ENCODE measurements at regions not wholly inside any gene's neighbourhood (a gene's known extent, or its start where the extent isn't known, plus 50 kb on each side); places are given as distances from the start of the nearest gene placed in this dataset.

GRCh38 chr4:72974694-72975487 lies 94.6 kb downstream of the COX18 start:
- Histone ChIP-seq H3K4me1 (ENCODE audit: control insufficient read depth in 2 of 2, insufficient read depth in 2 of 2, low read length in 2 of 2) (no peaks in the 10 kb centered on the region), H3K9ac (ENCODE audit: low read depth in 1 of 2, low read length in 2 of 2) (no peak overlapping the region), H3K27me3 (ENCODE audit: control insufficient read depth in 2 of 2, insufficient read depth in 2 of 2, low read length in 2 of 2) (no peaks in the 10 kb centered on the region), H3K27ac (ENCODE audit: low read depth in 2 of 2, low read length in 2 of 2) (no peak overlapping the region), H3K9me3 (ENCODE audit: control insufficient read depth in 2 of 2, low read length in 2 of 2) (no peaks in the 10 kb centered on the region), H3K4me3 (ENCODE audit: low read length in 2 of 2) (no peak overlapping the region), H3K36me3 (ENCODE audit: control insufficient read depth in 2 of 2, insufficient read depth in 2 of 2, low read length in 2 of 2) (no peaks in the 10 kb centered on the region)

- Histone ChIP-seq H3K27ac (ENCODE audit: low read depth in 2 of 2, low read length in 2 of 2) (no peak overlapping the region), H3K27me3 (ENCODE audit: control insufficient read depth in 2 of 2, insufficient read depth in 2 of 2, low read length in 2 of 2) (no peaks in the 10 kb centered on the region), H3K9me3 (ENCODE audit: control insufficient read depth in 2 of 2, low read length in 2 of 2) (no peaks in the 10 kb centered on the region), H3K4me1 (ENCODE audit: control insufficient read depth in 2 of 2, insufficient read depth in 2 of 2, low read length in 2 of 2) (no peaks in the 10 kb centered on the region), H3K4me3 (ENCODE audit: low read length in 2 of 2) (no peak overlapping the region), H3K36me3 (ENCODE audit: control insufficient read depth in 2 of 2, insufficient read depth in 2 of 2, low read length in 2 of 2) (no peaks in the 10 kb centered on the region), H3K9ac (ENCODE audit: low read depth in 1 of 2, low read length in 2 of 2) (no peak overlapping the region)
These were observed 97.9 kb downstream of the COX18 start for GRCh38 chr4:72971572-72971971.

GRCh38 chr4:72970756-72971155 lies 98.8 kb downstream of the COX18 start:
- H3K4me1 ChIP-seq (ENCODE audit: control insufficient read depth in 2 of 2, insufficient read depth in 2 of 2, low read length in 2 of 2), result no peaks in the 10 kb centered on the region
- H3K36me3 ChIP-seq (ENCODE audit: control insufficient read depth in 2 of 2, insufficient read depth in 2 of 2, low read length in 2 of 2), result no peaks in the 10 kb centered on the region
- no peak overlapping the region for H3K9ac ChIP-seq (ENCODE audit: low read depth in 1 of 2, low read length in 2 of 2)
- no peak overlapping the region for H3K4me3 ChIP-seq (ENCODE audit: low read length in 2 of 2)
- no peaks in the 10 kb centered on the region for H3K9me3 ChIP-seq (ENCODE audit: control insufficient read depth in 2 of 2, low read length in 2 of 2)
- H3K27me3 ChIP-seq (ENCODE audit: control insufficient read depth in 2 of 2, insufficient read depth in 2 of 2, low read length in 2 of 2), result no peaks in the 10 kb centered on the region
- H3K27ac ChIP-seq (ENCODE audit: low read depth in 2 of 2, low read length in 2 of 2), result no peak overlapping the region

GRCh38 chr4:72969976-72970375 lies 99.5 kb downstream of the COX18 start:
- no peaks in the 10 kb centered on the region for H3K36me3 ChIP-seq (ENCODE audit: control insufficient read depth in 2 of 2, insufficient read depth in 2 of 2, low read length in 2 of 2)
- H3K4me3 ChIP-seq (ENCODE audit: low read length in 2 of 2), result no peak overlapping the region
- no peaks in the 10 kb centered on the region for H3K27me3 ChIP-seq (ENCODE audit: control insufficient read depth in 2 of 2, insufficient read depth in 2 of 2, low read length in 2 of 2)
- no peaks in the 10 kb centered on the region for H3K9me3 ChIP-seq (ENCODE audit: control insufficient read depth in 2 of 2, low read length in 2 of 2)
- H3K27ac ChIP-seq (ENCODE audit: low read depth in 2 of 2, low read length in 2 of 2), result no peak overlapping the region
- H3K4me1 ChIP-seq (ENCODE audit: control insufficient read depth in 2 of 2, insufficient read depth in 2 of 2, low read length in 2 of 2), result no peaks in the 10 kb centered on the region
- no peak overlapping the region for H3K9ac ChIP-seq (ENCODE audit: low read depth in 1 of 2, low read length in 2 of 2)

- no peak overlapping the region for H3K9ac ChIP-seq (ENCODE audit: low read depth in 1 of 2, low read length in 2 of 2)
- no peaks in the 10 kb centered on the region for H3K36me3 ChIP-seq (ENCODE audit: control insufficient read depth in 2 of 2, insufficient read depth in 2 of 2, low read length in 2 of 2)
- no peaks in the 10 kb centered on the region for H3K27me3 ChIP-seq (ENCODE audit: control insufficient read depth in 2 of 2, insufficient read depth in 2 of 2, low read length in 2 of 2)
- no peaks in the 10 kb centered on the region for H3K9me3 ChIP-seq (ENCODE audit: control insufficient read depth in 2 of 2, low read length in 2 of 2)
- no peak overlapping the region for H3K4me3 ChIP-seq (ENCODE audit: low read length in 2 of 2)
- no peaks in the 10 kb centered on the region for H3K4me1 ChIP-seq (ENCODE audit: control insufficient read depth in 2 of 2, insufficient read depth in 2 of 2, low read length in 2 of 2)
- no peak overlapping the region for H3K27ac ChIP-seq (ENCODE audit: low read depth in 2 of 2, low read length in 2 of 2)
These were observed 102.9 kb downstream of the COX18 start for GRCh38 chr4:72966652-72967051.

- H3K27me3 ChIP-seq (ENCODE audit: control insufficient read depth in 2 of 2, insufficient read depth in 2 of 2, low read length in 2 of 2), result no peaks in the 10 kb centered on the region
- H3K4me3 ChIP-seq (ENCODE audit: low read length in 2 of 2), result no peak overlapping the region
- H3K9me3 ChIP-seq (ENCODE audit: control insufficient read depth in 2 of 2, low read length in 2 of 2), result no peaks in the 10 kb centered on the region
- no peak overlapping the region for H3K27ac ChIP-seq (ENCODE audit: low read depth in 2 of 2, low read length in 2 of 2)
- no peaks in the 10 kb centered on the region for H3K4me1 ChIP-seq (ENCODE audit: control insufficient read depth in 2 of 2, insufficient read depth in 2 of 2, low read length in 2 of 2)
- no peak overlapping the region for H3K9ac ChIP-seq (ENCODE audit: low read depth in 1 of 2, low read length in 2 of 2)
- H3K36me3 ChIP-seq (ENCODE audit: control insufficient read depth in 2 of 2, insufficient read depth in 2 of 2, low read length in 2 of 2), result no peaks in the 10 kb centered on the region
These were observed 110.1 kb downstream of the COX18 start for GRCh38 chr4:72959411-72959810.

- no peak overlapping the region for H3K27ac ChIP-seq (ENCODE audit: low read depth in 2 of 2, low read length in 2 of 2)
- no peaks in the 10 kb centered on the region for H3K9me3 ChIP-seq (ENCODE audit: control insufficient read depth in 2 of 2, low read length in 2 of 2)
- H3K27me3 ChIP-seq (ENCODE audit: control insufficient read depth in 2 of 2, insufficient read depth in 2 of 2, low read length in 2 of 2), result no peaks in the 10 kb centered on the region
- no peak overlapping the region for H3K4me3 ChIP-seq (ENCODE audit: low read length in 2 of 2)
- H3K9ac ChIP-seq (ENCODE audit: low read depth in 1 of 2, low read length in 2 of 2), result no peak overlapping the region
- no peaks in the 10 kb centered on the region for H3K4me1 ChIP-seq (ENCODE audit: control insufficient read depth in 2 of 2, insufficient read depth in 2 of 2, low read length in 2 of 2)
- no peaks in the 10 kb centered on the region for H3K36me3 ChIP-seq (ENCODE audit: control insufficient read depth in 2 of 2, insufficient read depth in 2 of 2, low read length in 2 of 2)
These were observed 114.7 kb downstream of the COX18 start for GRCh38 chr4:72954811-72955210.

- no peaks in the 10 kb centered on the region for H3K9me3 ChIP-seq (ENCODE audit: control insufficient read depth in 2 of 2, low read length in 2 of 2)
- H3K27ac ChIP-seq (ENCODE audit: low read depth in 2 of 2, low read length in 2 of 2), result no peak overlapping the region
- H3K9ac ChIP-seq (ENCODE audit: low read depth in 1 of 2, low read length in 2 of 2), result no peak overlapping the region
These were observed 115.9 kb downstream of the COX18 start for GRCh38 chr4:72953571-72953970.

GRCh38 chr4:72951628-72952027 lies 117.9 kb downstream of the COX18 start:
- Histone ChIP-seq H3K36me3 (ENCODE audit: control insufficient read depth in 2 of 2, insufficient read depth in 2 of 2, low read length in 2 of 2) (no peaks in the 10 kb centered on the region), H3K4me3 (ENCODE audit: low read length in 2 of 2) (no peak overlapping the region), H3K27ac (ENCODE audit: low read depth in 2 of 2, low read length in 2 of 2) (no peak overlapping the region), H3K4me1 (ENCODE audit: control insufficient read depth in 2 of 2, insufficient read depth in 2 of 2, low read length in 2 of 2) (no peaks in the 10 kb centered on the region), H3K27me3 (ENCODE audit: control insufficient read depth in 2 of 2, insufficient read depth in 2 of 2, low read length in 2 of 2) (no peaks in the 10 kb centered on the region), H3K9ac (ENCODE audit: low read depth in 1 of 2, low read length in 2 of 2) (no peak overlapping the region), H3K9me3 (ENCODE audit: control insufficient read depth in 2 of 2, low read length in 2 of 2) (no peaks in the 10 kb centered on the region)

More at GRCh38 chr4:72953571-72953970, 115.9 kb downstream of the COX18 start:
- no peak overlapping the region for H3K4me3 ChIP-seq (ENCODE audit: low read length in 2 of 2)
- H3K27me3 ChIP-seq (ENCODE audit: control insufficient read depth in 2 of 2, insufficient read depth in 2 of 2, low read length in 2 of 2), result no peaks in the 10 kb centered on the region
- H3K4me1 ChIP-seq (ENCODE audit: control insufficient read depth in 2 of 2, insufficient read depth in 2 of 2, low read length in 2 of 2), result no peaks in the 10 kb centered on the region
- H3K36me3 ChIP-seq (ENCODE audit: control insufficient read depth in 2 of 2, insufficient read depth in 2 of 2, low read length in 2 of 2), result no peaks in the 10 kb centered on the region

GRCh38 chr4:72951147-72951546 lies 118.4 kb downstream of the COX18 start:
- no peak overlapping the region for H3K9ac ChIP-seq (ENCODE audit: low read depth in 1 of 2, low read length in 2 of 2)
- no peak overlapping the region for H3K27ac ChIP-seq (ENCODE audit: low read depth in 2 of 2, low read length in 2 of 2)
- no peaks in the 10 kb centered on the region for H3K9me3 ChIP-seq (ENCODE audit: control insufficient read depth in 2 of 2, low read length in 2 of 2)
- no peak overlapping the region for H3K4me3 ChIP-seq (ENCODE audit: low read length in 2 of 2)
- H3K36me3 ChIP-seq (ENCODE audit: control insufficient read depth in 2 of 2, insufficient read depth in 2 of 2, low read length in 2 of 2), result no peaks in the 10 kb centered on the region
- H3K4me1 ChIP-seq (ENCODE audit: control insufficient read depth in 2 of 2, insufficient read depth in 2 of 2, low read length in 2 of 2), result no peaks in the 10 kb centered on the region
- no peaks in the 10 kb centered on the region for H3K27me3 ChIP-seq (ENCODE audit: control insufficient read depth in 2 of 2, insufficient read depth in 2 of 2, low read length in 2 of 2)
